ENCODE measurements at regions not wholly inside any gene's neighbourhood (a gene's known extent, or its start where the extent isn't known, plus 50 kb on each side); places are given as distances from the start of the nearest gene placed in this dataset.

- H3K36me3 ChIP-seq (ENCODE audit: insufficient read depth, low read length) = no peaks in the 10 kb centered on the region
- no peak overlapping the region for H2AFZ ChIP-seq (ENCODE audit: low read depth, low read length)
- no peak overlapping the region for H3K9ac ChIP-seq (ENCODE audit: low read depth, low read length)
- no peak overlapping the region for H3K27ac ChIP-seq (ENCODE audit: low read length)
- peaks cover 12% of the 10 kb centered on the region for H3K9me3 ChIP-seq (ENCODE audit: insufficient read depth, low read length, severe bottlenecking)
- no peak for ATAC-seq (ENCODE audit: insufficient read depth, low read depth)
- H3K79me2 ChIP-seq (ENCODE audit: insufficient read depth, low read length) = no peaks in the 10 kb centered on the region
- H3K4me2 ChIP-seq (ENCODE audit: insufficient read depth, low read length) = no peak overlapping the region
- H3K4me3 ChIP-seq (ENCODE audit: low read depth in 1 of 2, low read length in 2 of 2) = no peak overlapping the region
- no peak for DNase-seq
- H3K4me1 ChIP-seq (ENCODE audit: insufficient read depth, low read length) = no peaks in the 10 kb centered on the region
- no peak for TF ChIP-seq EZH2 (IDR thresholded peaks at IDR 0.05; ENCODE audit: borderline replicate concordance, low read depth, low read length, severe bottlenecking)
- no peaks in the 10 kb centered on the region for H3K27me3 ChIP-seq (ENCODE audit: insufficient read depth, low read length, poor library complexity)
- H4K20me1 ChIP-seq (ENCODE audit: insufficient read depth, low read length) = no peaks in the 10 kb centered on the region
These were observed 86.4 kb upstream of the MAP4K3 start for GRCh38 chr2:39523308-39524044.

DNA sequence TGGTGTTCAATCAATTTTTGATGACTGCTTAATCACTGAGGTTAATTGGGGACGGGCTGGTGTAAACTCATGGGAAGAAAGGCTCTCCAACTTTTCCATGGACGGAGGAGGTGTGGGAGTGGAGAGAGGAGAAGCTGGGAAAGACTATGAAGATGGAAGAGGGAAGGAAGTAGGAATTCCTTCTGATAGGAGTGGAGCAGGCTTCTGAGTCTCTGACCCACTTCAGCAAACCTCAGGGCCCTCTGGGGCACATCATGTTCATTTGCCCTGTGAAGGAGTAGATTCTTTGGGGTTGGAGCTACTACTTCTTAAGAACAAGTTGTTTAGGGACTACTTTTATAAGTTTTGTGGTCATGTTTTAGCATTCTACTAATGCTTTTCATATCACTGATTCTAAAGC, 87.0 kb upstream of the MAP4K3 start:
- no peaks in the 10 kb centered on the region for H3K27me3 ChIP-seq (ENCODE audit: insufficient read depth, low read length, poor library complexity)
- no peak for DNase-seq
- H3K27ac ChIP-seq (ENCODE audit: low read length) = no peak overlapping the region
- H3K4me2 ChIP-seq (ENCODE audit: insufficient read depth, low read length) = no peak overlapping the region
- H3K9me3 ChIP-seq (ENCODE audit: insufficient read depth, low read length, severe bottlenecking) = peaks cover 12% of the 10 kb centered on the region
- no peak overlapping the region for H3K9ac ChIP-seq (ENCODE audit: low read depth, low read length)
- H4K20me1 ChIP-seq (ENCODE audit: insufficient read depth, low read length) = no peaks in the 10 kb centered on the region
- no peak for TF ChIP-seq CTCF (IDR thresholded peaks at IDR 0.05; ENCODE audit: borderline replicate concordance, extremely low read depth, low read length, poor library complexity, severe bottlenecking)
- TF ChIP-seq EZH2 (IDR thresholded peaks at IDR 0.05; ENCODE audit: borderline replicate concordance, low read depth, low read length, severe bottlenecking) = no peak
- H2AFZ ChIP-seq (ENCODE audit: low read depth, low read length) = no peak overlapping the region
- H3K4me3 ChIP-seq (ENCODE audit: low read depth in 1 of 2, low read length in 2 of 2) = no peak overlapping the region
- no peaks in the 10 kb centered on the region for H3K36me3 ChIP-seq (ENCODE audit: insufficient read depth, low read length)
- H3K4me1 ChIP-seq (ENCODE audit: insufficient read depth, low read length) = no peaks in the 10 kb centered on the region
- ATAC-seq (ENCODE audit: insufficient read depth, low read depth) = no peak
- no peaks in the 10 kb centered on the region for H3K79me2 ChIP-seq (ENCODE audit: insufficient read depth, low read length)

DNA sequence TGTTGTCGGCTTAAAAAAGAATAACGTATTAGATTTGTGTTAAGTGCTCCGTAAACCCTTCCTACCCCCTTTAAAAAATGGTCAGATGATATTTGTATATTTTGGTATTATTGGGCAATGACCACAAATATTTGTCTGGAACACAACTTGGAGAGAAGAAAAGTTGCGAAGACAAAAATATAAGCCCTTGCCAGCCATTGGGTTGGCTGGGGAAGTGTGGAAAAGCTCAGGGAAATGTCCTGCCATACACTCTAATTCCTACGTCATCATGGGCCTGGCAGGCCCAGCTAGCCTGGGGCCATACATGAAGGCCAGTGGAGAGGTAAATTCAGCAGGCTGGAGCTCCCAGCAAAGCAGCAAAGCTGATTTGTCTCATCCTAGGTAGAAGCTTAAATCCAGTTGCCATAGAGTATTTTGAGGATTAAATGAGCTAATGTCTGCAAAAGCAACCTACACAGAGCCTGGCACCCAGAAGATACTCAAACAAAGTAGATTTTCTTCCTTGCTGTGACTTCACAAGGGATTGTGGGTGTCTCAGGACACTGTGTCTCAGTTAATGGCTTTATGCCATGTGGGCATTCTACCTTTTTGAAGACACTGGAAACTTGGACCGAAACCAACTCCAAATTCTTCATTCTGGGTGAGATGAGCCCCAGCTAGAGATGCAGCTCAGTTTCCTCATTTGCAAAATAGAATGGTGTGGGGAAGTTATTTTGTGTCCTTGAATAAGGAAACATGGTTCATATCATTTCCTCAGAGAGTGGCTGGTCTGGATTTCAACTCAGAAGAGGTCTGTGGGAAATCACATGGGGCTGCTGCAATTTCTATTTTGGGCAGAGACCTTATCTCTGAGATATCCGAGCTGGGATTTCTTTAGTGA, 87.9 kb upstream of the MAP4K3 start:
- Histone ChIP-seq H2AFZ (ENCODE audit: low read depth, low read length) (no peak overlapping the region), H3K9me3 (ENCODE audit: insufficient read depth, low read length, severe bottlenecking) (peaks cover 12% of the 10 kb centered on the region), H3K79me2 (ENCODE audit: insufficient read depth, low read length) (no peaks in the 10 kb centered on the region), H3K27me3 (ENCODE audit: insufficient read depth, low read length, poor library complexity) (no peaks in the 10 kb centered on the region), H4K20me1 (ENCODE audit: insufficient read depth, low read length) (no peaks in the 10 kb centered on the region), H3K9ac (ENCODE audit: low read depth, low read length) (no peak overlapping the region), H3K27ac (ENCODE audit: low read length) (no peak overlapping the region), H3K4me2 (ENCODE audit: insufficient read depth, low read length) (no peak overlapping the region), H3K36me3 (ENCODE audit: insufficient read depth, low read length) (no peaks in the 10 kb centered on the region), H3K4me3 (ENCODE audit: low read depth in 1 of 2, low read length in 2 of 2) (no peak overlapping the region), H3K4me1 (ENCODE audit: insufficient read depth, low read length) (no peaks in the 10 kb centered on the region)
- ATAC-seq (ENCODE audit: insufficient read depth, low read depth) (no peak), DNase-seq (no peak)
- TF ChIP-seq CTCF (IDR thresholded peaks at IDR 0.05; ENCODE audit: borderline replicate concordance, extremely low read depth, low read length, poor library complexity, severe bottlenecking) (no peak), EZH2 (IDR thresholded peaks at IDR 0.05; ENCODE audit: borderline replicate concordance, low read depth, low read length, severe bottlenecking) (no peak)

Data from DND-41 (cell line).